ENCODE measurements at regions not wholly inside any gene's neighbourhood (a gene's known extent, or its start where the extent isn't known, plus 50 kb on each side); places are given as distances from the start of the nearest gene placed in this dataset.

DNA sequence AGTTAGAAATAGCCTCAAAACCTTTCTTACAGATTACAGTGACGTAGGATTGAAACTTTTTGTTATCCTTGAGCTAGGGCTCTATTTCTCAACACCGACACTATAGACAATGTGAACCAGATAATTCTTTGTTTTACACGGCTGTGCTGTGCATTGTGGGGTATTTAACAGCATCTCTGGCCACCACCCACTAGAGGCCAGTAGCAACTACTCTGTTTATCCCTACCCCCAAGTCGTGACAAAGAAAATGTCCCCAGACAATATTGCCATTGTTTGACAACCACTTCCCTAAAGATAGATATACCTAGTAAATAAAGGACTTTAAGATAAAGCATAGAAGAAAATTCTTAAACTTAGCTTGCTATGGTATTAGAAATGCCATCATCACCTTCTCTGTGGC is 359.6 kb downstream of the ARL4A start:
- TF ChIP-seq, protein P1, sequence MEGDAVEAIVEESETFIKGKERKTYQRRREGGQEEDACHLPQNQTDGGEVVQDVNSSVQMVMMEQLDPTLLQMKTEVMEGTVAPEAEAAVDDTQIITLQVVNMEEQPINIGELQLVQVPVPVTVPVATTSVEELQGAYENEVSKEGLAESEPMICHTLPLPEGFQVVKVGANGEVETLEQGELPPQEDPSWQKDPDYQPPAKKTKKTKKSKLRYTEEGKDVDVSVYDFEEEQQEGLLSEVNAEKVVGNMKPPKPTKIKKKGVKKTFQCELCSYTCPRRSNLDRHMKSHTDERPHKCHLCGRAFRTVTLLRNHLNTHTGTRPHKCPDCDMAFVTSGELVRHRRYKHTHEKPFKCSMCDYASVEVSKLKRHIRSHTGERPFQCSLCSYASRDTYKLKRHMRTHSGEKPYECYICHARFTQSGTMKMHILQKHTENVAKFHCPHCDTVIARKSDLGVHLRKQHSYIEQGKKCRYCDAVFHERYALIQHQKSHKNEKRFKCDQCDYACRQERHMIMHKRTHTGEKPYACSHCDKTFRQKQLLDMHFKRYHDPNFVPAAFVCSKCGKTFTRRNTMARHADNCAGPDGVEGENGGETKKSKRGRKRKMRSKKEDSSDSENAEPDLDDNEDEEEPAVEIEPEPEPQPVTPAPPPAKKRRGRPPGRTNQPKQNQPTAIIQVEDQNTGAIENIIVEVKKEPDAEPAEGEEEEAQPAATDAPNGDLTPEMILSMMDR (IDR thresholded peaks at IDR 0.05; ENCODE audit: low read length, missing control alignments): no peak

DNA sequence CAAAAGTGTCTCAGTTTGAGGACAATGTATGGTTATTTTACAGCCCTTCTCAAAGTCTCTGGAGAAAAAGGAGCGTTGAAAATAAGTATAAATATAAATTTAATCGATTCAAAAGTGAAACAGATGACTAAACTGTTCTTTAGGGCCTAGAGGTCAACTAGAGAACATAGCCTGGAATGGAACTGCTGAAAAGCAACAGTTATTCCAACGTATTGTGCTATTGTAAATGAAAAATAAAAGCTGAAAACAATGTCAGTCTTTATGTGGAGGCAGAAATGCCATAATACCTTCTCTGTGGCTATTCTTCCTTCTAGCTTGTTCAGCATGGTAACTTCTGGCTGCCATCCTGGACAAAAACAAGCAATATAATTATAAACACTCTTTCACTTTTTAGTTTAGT is 362.5 kb downstream of the ARL4A start:
- H3K4me3 ChIP-seq (replicated peaks; ENCODE audit: low read depth, low read length): no peak overlapping the region
- TF ChIP-seq, protein P1 (IDR thresholded peaks at IDR 0.05; ENCODE audit: low read length, missing control alignments): no peak
- no peak for DNase-seq (ENCODE audit: low read depth)

More for the DNA sequence above, 359.6 kb downstream of the ARL4A start:
- no peak for DNase-seq (ENCODE audit: low read depth)
- no peak overlapping the region for H3K4me3 ChIP-seq (replicated peaks; ENCODE audit: low read depth, low read length)

DNA sequence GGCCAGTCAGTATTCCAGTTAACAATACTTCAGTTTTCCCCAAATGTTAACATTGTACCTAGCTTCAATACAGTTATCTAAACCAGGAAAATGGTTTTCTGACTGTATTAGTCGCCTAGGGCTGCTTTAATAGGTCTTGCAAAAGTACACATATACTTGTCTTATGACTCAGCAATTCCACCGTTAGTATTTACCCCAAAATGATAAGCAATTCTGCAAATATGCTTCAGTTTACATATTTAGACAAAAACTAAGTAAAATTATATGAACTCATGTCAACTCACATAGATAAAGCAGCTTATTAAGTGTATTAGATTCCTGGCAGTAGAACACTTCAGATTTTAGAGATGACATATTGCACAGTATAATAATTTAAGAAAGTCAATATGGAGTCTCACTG is 363.3 kb downstream of the ARL4A start:
- TF ChIP-seq, protein P1 (IDR thresholded peaks at IDR 0.05; ENCODE audit: low read length, missing control alignments): no peak
- no peak overlapping the region for H3K4me3 ChIP-seq (replicated peaks; ENCODE audit: low read depth, low read length)
- DNase-seq (ENCODE audit: low read depth): peak; percentile 83

DNA sequence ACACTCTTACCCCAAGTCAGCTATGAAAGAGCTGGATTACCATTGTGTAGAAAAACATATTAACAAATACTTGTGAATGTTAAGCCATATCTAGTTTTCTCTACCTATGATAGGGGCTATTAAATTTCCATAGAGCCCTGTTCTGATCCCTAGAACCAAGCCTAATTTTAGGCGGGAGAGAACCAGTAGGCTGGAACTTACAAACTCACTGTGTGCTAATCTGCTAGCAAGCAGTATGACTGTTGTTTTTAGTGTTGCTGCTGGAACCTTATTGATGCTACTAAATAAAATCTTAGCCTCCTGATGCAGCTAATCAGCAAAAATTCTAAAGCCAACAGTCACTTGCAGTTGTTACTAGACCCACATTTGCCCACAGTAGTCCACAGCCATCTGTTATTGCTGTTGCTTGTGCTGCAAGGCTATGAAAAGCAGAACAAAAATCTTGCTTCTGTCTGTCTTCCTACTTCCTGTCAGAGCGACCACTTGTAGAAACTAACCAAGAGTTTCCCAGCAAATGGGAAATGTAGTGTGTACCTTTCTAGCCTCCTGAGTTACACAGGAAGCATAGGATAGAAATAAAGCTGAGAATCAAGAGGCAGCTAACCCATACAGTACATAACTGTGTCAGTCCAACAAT is 368.4 kb downstream of the ARL4A start:
- TF ChIP-seq, protein P1 (IDR thresholded peaks at IDR 0.05; ENCODE audit: low read length, missing control alignments): no peak
- DNase-seq (ENCODE audit: low read depth): no peak
- no peak overlapping the region for H3K4me3 ChIP-seq (replicated peaks; ENCODE audit: low read depth, low read length)

DNA sequence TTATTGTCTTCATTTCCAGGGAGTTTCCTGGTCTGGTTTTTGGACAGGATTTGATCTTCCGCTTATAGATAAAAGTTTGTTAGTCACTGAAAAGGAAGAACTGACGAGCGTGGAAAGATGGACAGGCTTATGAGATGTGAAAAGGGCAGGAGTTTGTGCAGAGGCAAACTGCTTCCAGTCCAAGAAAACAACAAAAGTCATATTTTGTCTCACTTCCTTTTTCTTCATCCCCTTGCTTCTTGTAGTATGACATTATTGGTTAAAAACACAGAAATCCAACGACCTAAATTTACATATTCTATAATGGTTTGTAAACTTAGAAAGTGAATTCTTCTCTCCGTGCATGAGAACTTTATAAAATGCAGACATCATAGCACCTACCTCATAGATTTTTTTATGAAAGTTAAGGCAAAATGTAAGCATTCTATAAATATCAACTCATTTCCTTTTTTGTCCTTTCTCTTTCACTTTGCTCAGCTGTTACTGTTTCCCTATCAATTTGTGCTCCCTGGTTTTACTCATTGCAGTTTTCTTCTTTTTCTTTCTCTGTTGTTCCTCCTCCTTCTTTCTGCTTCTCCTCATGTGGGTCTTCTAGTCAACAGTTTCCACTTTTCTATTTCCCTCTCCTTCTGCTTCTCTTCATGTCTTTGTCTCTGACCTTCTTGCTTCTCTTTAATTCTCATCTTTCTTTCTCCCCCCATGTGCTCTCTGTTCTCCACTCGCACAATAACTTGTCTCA is 370.2 kb downstream of the ARL4A start:
- TF ChIP-seq, protein P1 (IDR thresholded peaks at IDR 0.05; ENCODE audit: low read length, missing control alignments): no peak
- peak; percentile 75 for DNase-seq (ENCODE audit: low read depth)
- H3K4me3 ChIP-seq (replicated peaks; ENCODE audit: low read depth, low read length): peak overlapping the region; percentile 19

DNA sequence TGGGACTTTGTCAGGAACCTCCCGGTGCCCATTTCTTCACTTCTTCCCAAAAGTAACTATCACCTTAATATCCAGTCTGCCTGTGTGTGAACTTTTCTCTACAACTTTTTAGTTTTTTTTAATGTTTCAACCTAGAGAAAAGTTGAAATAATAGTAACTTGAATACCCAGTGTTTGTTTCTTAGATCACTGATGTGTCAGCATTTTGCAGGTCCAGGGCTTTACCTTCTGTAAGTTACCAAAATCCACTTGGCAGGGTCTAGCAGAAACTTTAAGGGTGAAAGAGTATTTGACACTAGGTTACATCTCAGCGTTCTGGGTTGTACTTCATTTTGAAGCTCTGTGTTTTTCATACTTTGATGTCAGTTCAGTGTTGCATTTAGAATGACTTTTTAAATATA is 372.7 kb downstream of the ARL4A start:
- TF ChIP-seq, protein P1 (IDR thresholded peaks at IDR 0.05; ENCODE audit: low read length, missing control alignments): no peak
- no peak overlapping the region for H3K4me3 ChIP-seq (replicated peaks; ENCODE audit: low read depth, low read length)
- no peak for DNase-seq (ENCODE audit: low read depth)
